ENCODE measurements at regions not wholly inside any gene's neighbourhood (a gene's known extent, or its start where the extent isn't known, plus 50 kb on each side); places are given as distances from the start of the nearest gene placed in this dataset.
"Not testable (repeated sequence)": the region's sequence is repeated elsewhere in the genome, so short reads cannot be mapped to it uniquely, and the experiment has no call there.

GRCh38 chr17:73829676-73830280 is 185.5 kb upstream of the SDK2 start:
- DNase-seq (ENCODE audit: insufficient read length, low spot score) (no peak), FAIRE-seq (no peak)
- TF ChIP-seq POLR2A (IDR thresholded peaks at IDR 0.05; ENCODE audit: low read depth, low read length) = no peak

- FAIRE-seq (no peak), DNase-seq (ENCODE audit: insufficient read length, low spot score) (no peak)
- TF ChIP-seq POLR2A (IDR thresholded peaks at IDR 0.05; ENCODE audit: low read depth, low read length) = no peak
Measured at GRCh38 chr17:73831699-73832098, 187.5 kb upstream of the SDK2 start.

GRCh38 chr17:73833775-73834488 is 189.7 kb upstream of the SDK2 start:
- DNase-seq (ENCODE audit: insufficient read length, low spot score) = no peak
- no peak for TF ChIP-seq POLR2A (IDR thresholded peaks at IDR 0.05; ENCODE audit: low read depth, low read length)
- no peak for FAIRE-seq

- FAIRE-seq (no peak), DNase-seq (ENCODE audit: insufficient read length, low spot score) (no peak)
- TF ChIP-seq POLR2A (IDR thresholded peaks at IDR 0.05; ENCODE audit: low read depth, low read length) = no peak
Measured at GRCh38 chr17:73834684-73835343, 190.6 kb upstream of the SDK2 start.

- FAIRE-seq (no peak), DNase-seq (ENCODE audit: insufficient read length, low spot score) (no peak)
- no peak for TF ChIP-seq POLR2A (IDR thresholded peaks at IDR 0.05; ENCODE audit: low read depth, low read length)
Measured at GRCh38 chr17:73835605-73836004, 191.4 kb upstream of the SDK2 start.

- TF ChIP-seq POLR2A (IDR thresholded peaks at IDR 0.05; ENCODE audit: low read depth, low read length) = no peak
- no peak for DNase-seq (ENCODE audit: insufficient read length, low spot score)
- FAIRE-seq = no peak
Measured at GRCh38 chr17:73838815-73839214, 194.6 kb upstream of the SDK2 start.

GRCh38 chr17:73840829-73841228 is 196.6 kb upstream of the SDK2 start:
- no peak for TF ChIP-seq POLR2A (IDR thresholded peaks at IDR 0.05; ENCODE audit: low read depth, low read length)
- DNase-seq (ENCODE audit: insufficient read length, low spot score) (no peak), FAIRE-seq (no peak)

- DNase-seq (ENCODE audit: insufficient read length, low spot score) = no peak
- no peak for FAIRE-seq
- no peak for TF ChIP-seq POLR2A (IDR thresholded peaks at IDR 0.05; ENCODE audit: low read depth, low read length)
Measured at GRCh38 chr17:73841431-73842060, 197.3 kb upstream of the SDK2 start.

- no peak for DNase-seq (ENCODE audit: insufficient read length, low spot score)
- FAIRE-seq = no peak
- no peak for TF ChIP-seq POLR2A (IDR thresholded peaks at IDR 0.05; ENCODE audit: low read depth, low read length)
Measured at GRCh38 chr17:73847952-73848351, 203.7 kb upstream of the SDK2 start.

- no peak for TF ChIP-seq POLR2A (IDR thresholded peaks at IDR 0.05; ENCODE audit: low read depth, low read length)
- FAIRE-seq (no peak), DNase-seq (ENCODE audit: insufficient read length, low spot score) (no peak)
Measured at GRCh38 chr17:73850426-73850825, 206.2 kb upstream of the SDK2 start.

- no peak for TF ChIP-seq POLR2A (IDR thresholded peaks at IDR 0.05; ENCODE audit: low read depth, low read length)
- no peak for FAIRE-seq
- DNase-seq (ENCODE audit: insufficient read length, low spot score) = no peak
Measured at GRCh38 chr17:73851091-73851490, 206.8 kb upstream of the SDK2 start.

GRCh38 chr17:73851921-73852320 is 207.7 kb upstream of the SDK2 start:
- DNase-seq (ENCODE audit: insufficient read length, low spot score) (no peak), FAIRE-seq (no peak)
- TF ChIP-seq POLR2A (IDR thresholded peaks at IDR 0.05; ENCODE audit: low read depth, low read length) = no peak

- no peak for TF ChIP-seq POLR2A (IDR thresholded peaks at IDR 0.05; ENCODE audit: low read depth, low read length)
- no peak for FAIRE-seq
Measured at GRCh38 chr17:73855720-73856333, 211.6 kb upstream of the SDK2 start.

GRCh38 chr17:73856556-73856955 is 212.3 kb upstream of the SDK2 start:
- no peak for TF ChIP-seq POLR2A (IDR thresholded peaks at IDR 0.05; ENCODE audit: low read depth, low read length)
- no peak for FAIRE-seq
- no peak for DNase-seq (ENCODE audit: insufficient read length, low spot score)

More at GRCh38 chr17:73855720-73856333, 211.6 kb upstream of the SDK2 start:
- DNase-seq (ENCODE audit: insufficient read length, low spot score) = no peak

GRCh38 chr17:73859439-73860008 is 215.3 kb upstream of the SDK2 start:
- DNase-seq (ENCODE audit: insufficient read length, low spot score); FAIRE-seq: not testable (repeated sequence)
